HCT116 (cell line): ENCODE measurements at regions not wholly inside any gene's neighbourhood (a gene's known extent, or its start where the extent isn't known, plus 50 kb on each side); places are given as distances from the start of the nearest gene placed in this dataset.

Experiments
- ATAC-seq: fragments of 200-7000 bp; cut with Tn5 transposase; 2 replicates; pipeline ENCODE4 v1.9.1; 2020; ENCODE audit warnings: mild to moderate bottlenecking, moderate library complexity
- BruUV-seq: library from RNA; stranded (reverse); fragments of 400-500 nt; replicated peaks from 2 replicates; lab custom pipeline; 2021; lab: Mats Ljungman, UMichigan
- CTCF ChIA-PET: fragments of 300-600 bp; sonication (Branson Sonifier 250); formaldehyde crosslinking; loops from one replicate; lab custom pipeline; 2021; ENCODE audit warnings: antibody characterized with exemption; lab: Charles Lee
- POLR2A ChIA-PET: fragments of 300-600, 350-600 bp; sonication (Branson Sonifier 250); formaldehyde crosslinking; loops from one replicate; lab custom pipeline; 2021; ENCODE audit warnings: antibody characterized with exemption; lab: Charles Lee
- RAD21 ChIA-PET, 2 experiments: fragments of 300-600 bp; sonication (Branson Sonifier 250); formaldehyde crosslinking; loops; one replicate each; lab custom pipeline; 2023; ENCODE audit warnings: low total read pairs in 2 of 2; ENCODE audit not compliant: uncharacterized antibody in 2 of 2, unreplicated experiment in 2 of 2, low non-redundant PET in 1 of 2; lab: Charles Lee
- DNase-seq: peaks from one replicate; pipeline ENCODE4 v3.0.0-alpha.2; 2010; ENCODE audit warnings: low read depth, low spot score
- H2AFZ ChIP-seq: fragments of 200-600 bp; shearing (Covaris generic), sonication (generic); 2 replicates; pipeline ENCODE4 v1.6.1; 2017; ENCODE audit warnings: low read depth, mixed run types, mixed read lengths, antibody characterized with exemption, low read length; ENCODE audit not compliant: poor library complexity, severe bottlenecking
- H3K27ac ChIP-seq: 2 replicates; pipeline ENCODE4 v1.5.1; 2012; ENCODE audit warnings: low read depth, low read length
- H3K27me3 ChIP-seq: fragments of 200-600 bp; sonication (generic); 2 replicates; pipeline ENCODE4 v1.6.1; 2016; ENCODE audit warnings: mixed run types, low read length, mixed read lengths; ENCODE audit not compliant: insufficient read depth
- H3K36me3 ChIP-seq, 2 experiments: fragments of 200-500 bp in 1 of 2; fragments of 200-600 bp in 1 of 2; sonication (Bioruptor generic) in 1 of 2; sonication (generic) in 1 of 2; 2 replicates each; pipeline versions ENCODE4 v1.5.1 to v1.6.1; 2014 to 2016; ENCODE audit warnings: low read length in 2 of 2, inconsistent platforms in 1 of 2, mixed read lengths in 1 of 2, mixed run types in 1 of 2; ENCODE audit not compliant: insufficient read depth in 2 of 2, control insufficient read depth in 1 of 2
- H3K4me1 ChIP-seq, 2 experiments: fragments of 200-600 bp in 1 of 2; sonication (generic) in 1 of 2; 2 replicates each; pipeline versions ENCODE4 v1.5.1 to v1.6.1; 2012 to 2017; ENCODE audit warnings: low read length in 2 of 2, inconsistent platforms in 1 of 2, mild to moderate bottlenecking in 1 of 2, mixed read lengths in 1 of 2, mixed run types in 1 of 2, moderate library complexity in 1 of 2; ENCODE audit not compliant: insufficient read depth in 2 of 2, control insufficient read depth in 1 of 2
- H3K4me2 ChIP-seq: fragments of 200-600 bp; sonication (generic); 2 replicates; pipeline ENCODE4 v1.6.1; 2017; ENCODE audit warnings: mixed run types, low read length, mixed read lengths
- H3K4me3 ChIP-seq, 2 experiments: fragments of 200-600 bp in 1 of 2; sonication (generic) in 1 of 2; replicated peaks in 1 of 2; 2 replicates each; pipeline ENCODE4 v1.5.1; 2011 to 2016; ENCODE audit warnings: low read length in 2 of 2, control low read depth in 1 of 2, low read depth in 1 of 2, mild to moderate bottlenecking in 1 of 2, mixed read lengths in 1 of 2, mixed run types in 1 of 2
- H3K79me2 ChIP-seq: fragments of 200-600 bp; sonication (generic); 2 replicates; pipeline ENCODE4 v1.6.1; 2017; ENCODE audit warnings: mild to moderate bottlenecking, mixed run types, low read length, moderate library complexity, mixed read lengths; ENCODE audit not compliant: insufficient read depth
- H3K9ac ChIP-seq: fragments of 200-600 bp; sonication (generic); 2 replicates; pipeline ENCODE4 v1.6.1; 2016; ENCODE audit warnings: low read length, mixed read lengths
- H3K9me2 ChIP-seq: fragments of 200-600 bp; sonication (generic), shearing (Covaris generic); 2 replicates; pipeline ENCODE4 v1.6.1; 2017; ENCODE audit warnings: mixed run types, mild to moderate bottlenecking, moderate library complexity; ENCODE audit not compliant: insufficient read depth
- H3K9me3 ChIP-seq, 2 experiments: fragments of 200-500 bp in 1 of 2; fragments of 200-600 bp in 1 of 2; sonication (Bioruptor generic) in 1 of 2; sonication (generic) in 1 of 2; 2 replicates each; pipeline ENCODE4 v1.6.1; 2014 to 2017; ENCODE audit warnings: low read length in 2 of 2, mixed read lengths in 2 of 2, inconsistent platforms in 1 of 2, low read depth in 1 of 2, mild to moderate bottlenecking in 1 of 2, mixed run types in 1 of 2, moderate library complexity in 1 of 2; ENCODE audit not compliant: control insufficient read depth in 1 of 2, insufficient read depth in 1 of 2
- H4K20me1 ChIP-seq: fragments of 200-600 bp; sonication (generic), shearing (Covaris generic); 2 replicates; pipeline ENCODE4 v1.6.1; 2017; ENCODE audit warnings: mixed run types, mild to moderate bottlenecking, moderate library complexity; ENCODE audit not compliant: insufficient read depth
- CEBPB ChIP-seq: IDR thresholded peaks from 2 replicates; pipeline ENCODE4 v1.6.1; 2012; ENCODE audit warnings: low read depth
- CTCF ChIP-seq, 3 experiments: fragments of 200-600 bp in 1 of 3; sonication (generic) in 1 of 3; IDR thresholded peaks in 2 of 3; conservative IDR thresholded peaks in 1 of 3; 2 replicates each; pipeline ENCODE4 v1.5.1; 2012 to 2017; ENCODE audit warnings: low read depth in 2 of 3, low read length in 2 of 3, antibody characterized with exemption in 1 of 3, borderline replicate concordance in 1 of 3, control low read depth in 1 of 3, mild to moderate bottlenecking in 1 of 3, mixed read lengths in 1 of 3, mixed run types in 1 of 3, moderate library complexity in 1 of 3; ENCODE audit not compliant: insufficient read depth in 1 of 3
- EZH2 ChIP-seq: fragments of 200-600 bp; sonication (generic); IDR thresholded peaks from 2 replicates; pipeline ENCODE4 v1.6.1; 2017; ENCODE audit warnings: antibody characterized with exemption, mixed run types
- EZH2phosphoT487 ChIP-seq: fragments of 200-600 bp; IDR thresholded peaks from 2 replicates; pipeline ENCODE4 v1.6.1; 2018; ENCODE audit warnings: antibody characterized with exemption, borderline replicate concordance
- FOSL1 ChIP-seq: IDR thresholded peaks from 2 replicates; pipeline ENCODE4 v1.6.1; 2012; ENCODE audit warnings: low read depth
- POLR2A ChIP-seq: IDR thresholded peaks from 2 replicates; pipeline ENCODE4 v1.7.0; 2011; ENCODE audit warnings: borderline replicate concordance; ENCODE audit not compliant: insufficient read depth, insufficient read length; ENCODE audit errors: extremely low read depth
- SIN3A ChIP-seq: IDR thresholded peaks from 2 replicates; pipeline ENCODE4 v1.6.1; 2012; ENCODE audit warnings: low read depth
- SP1 ChIP-seq: IDR thresholded peaks from 2 replicates; pipeline ENCODE4 v1.6.1; 2012; ENCODE audit warnings: low read depth
- intact Hi-C: fragments of 100-400 bp; cut with micrococcal nuclease; formaldehyde crosslinking; loops from 2 replicates; pipeline ENCODE4 v1.10.0; 2022

DNA sequence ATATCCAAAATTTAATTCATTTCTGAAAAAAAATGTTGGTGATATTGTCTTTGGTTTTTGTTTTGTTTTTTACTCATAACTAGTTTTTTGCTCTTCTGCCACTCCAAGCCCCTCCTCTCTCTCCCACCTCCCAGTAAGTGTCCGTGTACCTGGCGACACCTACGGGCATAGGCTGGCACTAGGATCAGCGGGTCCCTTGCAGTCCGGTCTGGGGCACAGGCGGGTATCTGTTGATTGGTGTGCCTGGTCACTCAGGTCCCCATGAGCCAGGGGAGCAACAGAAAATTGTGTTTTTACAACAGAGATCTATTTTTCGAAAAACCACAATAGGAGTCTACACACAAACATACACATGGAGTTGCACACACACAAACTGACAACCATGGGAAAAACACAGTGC, 104.8 kb downstream of the ZIC5 start:
- no peak for ATAC-seq
- H4K20me1 ChIP-seq: no peaks in the 10 kb centered on the region
- RAD21 ChIA-PET: no interaction called here
- H3K9me2 ChIP-seq: no peaks in the 10 kb centered on the region
- no peaks in the 10 kb centered on the region for H3K4me1 ChIP-seq
- H3K36me3 ChIP-seq: no peaks in the 10 kb centered on the region
- H3K9me3 ChIP-seq: no peaks in the 10 kb centered on the region
- no peak for TF ChIP-seq EZH2
- intact Hi-C loops: no loop called here
- POLR2A ChIA-PET: no interaction called here
- CTCF ChIA-PET: no interaction called here
- no peak overlapping the region for H2AFZ ChIP-seq
- no peak for DNase-seq
- no peak overlapping the region for H3K27ac ChIP-seq
- H3K27me3 ChIP-seq: no peaks in the 10 kb centered on the region
- H3K4me3 ChIP-seq: no peak overlapping the region
- no peaks in the 10 kb centered on the region for H3K79me2 ChIP-seq
- H3K9ac ChIP-seq: no peak overlapping the region
- H3K4me2 ChIP-seq: no peak overlapping the region
- BruUV-seq: no TSS peak

DNA sequence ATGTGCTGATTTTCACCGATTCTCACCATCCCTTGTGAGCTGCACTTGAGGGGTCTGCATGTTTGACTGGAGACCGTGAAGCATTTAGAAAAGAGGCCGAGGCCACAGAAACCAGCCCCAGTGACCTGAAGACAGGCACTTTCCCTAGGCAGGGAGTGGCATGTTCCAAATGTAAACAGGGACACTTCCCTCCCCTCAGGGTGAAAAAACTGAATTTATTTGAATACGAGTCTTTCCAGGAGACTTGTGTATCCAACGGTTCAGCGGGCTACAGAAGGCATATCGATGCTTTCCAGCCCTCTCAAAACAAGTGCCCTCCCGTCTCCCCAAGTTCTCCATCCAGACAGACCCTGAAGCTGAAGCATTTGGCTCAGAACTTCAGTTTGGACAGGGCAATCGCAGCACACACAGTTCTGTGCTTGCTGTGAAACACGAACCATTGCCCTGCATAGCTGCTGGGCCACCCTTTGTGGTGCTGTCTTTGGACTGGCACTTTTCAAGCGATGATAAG, 106.1 kb downstream of the ZIC5 start:
- intact Hi-C loops: no loop called here
- Histone ChIP-seq H3K79me2 (no peaks in the 10 kb centered on the region), H2AFZ (no peak overlapping the region), H3K27ac (no peak overlapping the region), H3K4me2 (no peak overlapping the region), H3K4me3 (no peak overlapping the region), H3K9ac (no peak overlapping the region), H3K36me3 (no peaks in the 10 kb centered on the region), H3K9me3 (no peaks in the 10 kb centered on the region), H4K20me1 (no peaks in the 10 kb centered on the region), H3K4me1 (no peaks in the 10 kb centered on the region), H3K27me3 (no peaks in the 10 kb centered on the region), H3K9me2 (no peaks in the 10 kb centered on the region)
- ChIA-PET POLR2A (no interaction called here), CTCF (no interaction called here), RAD21 (no interaction called here)
- BruUV-seq: no TSS peak
- no peak for TF ChIP-seq CEBPB
- TF ChIP-seq SIN3A: no peak
- TF ChIP-seq FOSL1: no peak
- no peak for TF ChIP-seq CTCF (IDR thresholded peaks at IDR 0.05 in 2 of 3, conservative IDR thresholded peaks at IDR 0.05 in 1 of 3; ENCODE audit: borderline replicate concordance in 1 of 3, insufficient read depth in 1 of 3, low read depth in 2 of 3, low read length in 2 of 3)
- no peak for TF ChIP-seq POLR2A
- TF ChIP-seq EZH2phosphoT487: no peak
- no peak for TF ChIP-seq SP1
- ATAC-seq: no peak
- DNase-seq: no peak
